ENCODE measurements at regions not wholly inside any gene's neighbourhood (a gene's known extent, or its start where the extent isn't known, plus 50 kb on each side); places are given as distances from the start of the nearest gene placed in this dataset.

GRCh38 chr13:79011179-79011578 is 352.2 kb upstream of the OBI1 start:
- H3K9me3 ChIP-seq (replicated peaks in 1 of 3) = no peaks in the 10 kb centered on the region
- TF ChIP-seq CTCF (IDR thresholded peaks at IDR 0.05) (no peak), POLR2A (IDR thresholded peaks at IDR 0.05) (no peak)
- no peak overlapping the region for H3K4me3 ChIP-seq
- no peaks in the 10 kb centered on the region for H3K36me3 ChIP-seq (replicated peaks in 1 of 2)
- DNase-seq = no peak
- WGBS, 4 donors = 73 to 77% (median 74%) methylated on average over 2 of the region's 2 CpGs
- H3K4me1 ChIP-seq (replicated peaks in 1 of 2) = no peaks in the 10 kb centered on the region
- intact Hi-C loops (cut with DNase I) = no loop called here
- H3K27me3 ChIP-seq = no peaks in the 10 kb centered on the region
- H3K27ac ChIP-seq = no peak overlapping the region

GRCh38 chr13:79003989-79004898 is 345.3 kb upstream of the OBI1 start:
- Histone ChIP-seq H3K4me1 (replicated peaks in 1 of 2) (no peaks in the 10 kb centered on the region), H3K9me3 (replicated peaks in 1 of 3) (no peaks in the 10 kb centered on the region), H3K27ac (no peak overlapping the region), H3K27me3 (no peaks in the 10 kb centered on the region), H3K4me3 (no peak overlapping the region), H3K36me3 (replicated peaks in 1 of 2) (no peaks in the 10 kb centered on the region)
- TF ChIP-seq POLR2A (IDR thresholded peaks at IDR 0.05) = no peak
- no peak for TF ChIP-seq CTCF (IDR thresholded peaks at IDR 0.05)
- intact Hi-C loops (cut with DNase I) = no loop called here
- WGBS, 4 donors = 60 to 71% (median 69%) methylated on average over 7 of the region's 7 CpGs
- DNase-seq = no peak

- Histone ChIP-seq H3K36me3 (replicated peaks in 1 of 2) (no peaks in the 10 kb centered on the region), H3K4me1 (replicated peaks in 1 of 2) (no peaks in the 10 kb centered on the region), H3K27me3 (no peaks in the 10 kb centered on the region), H3K9me3 (replicated peaks in 1 of 3) (no peaks in the 10 kb centered on the region), H3K27ac (no peak overlapping the region), H3K4me3 (no peak overlapping the region)
- TF ChIP-seq POLR2A (IDR thresholded peaks at IDR 0.05) = no peak
- no peak for TF ChIP-seq CTCF (IDR thresholded peaks at IDR 0.05)
- intact Hi-C loops (cut with DNase I) = no loop called here
- DNase-seq = no peak
- WGBS, 4 donors = 74 to 84% (median 77%) methylated on average over 4 of the region's 4 CpGs
These were observed 340.5 kb upstream of the OBI1 start for GRCh38 chr13:78999494-78999893.

- 48 to 58% (median 54%) methylated on average over 4 of the region's 4 CpGs for WGBS, 4 donors
- no peak overlapping the region for H3K4me3 ChIP-seq
- DNase-seq = no peak
- TF ChIP-seq POLR2A (IDR thresholded peaks at IDR 0.05) (no peak), CTCF (IDR thresholded peaks at IDR 0.05) (no peak)
- no peaks in the 10 kb centered on the region for H3K4me1 ChIP-seq (replicated peaks in 1 of 2)
- no peak overlapping the region for H3K27ac ChIP-seq
- intact Hi-C loops (cut with DNase I) = no loop called here
- no peaks in the 10 kb centered on the region for H3K27me3 ChIP-seq
- no peaks in the 10 kb centered on the region for H3K9me3 ChIP-seq (replicated peaks in 1 of 3)
- no peaks in the 10 kb centered on the region for H3K36me3 ChIP-seq (replicated peaks in 1 of 2)
These were observed 339.8 kb upstream of the OBI1 start for GRCh38 chr13:78998630-78999315.

Data from adrenal gland (tissue), 9 donors.